ENCODE measurements at regions not wholly inside any gene's neighbourhood (a gene's known extent, or its start where the extent isn't known, plus 50 kb on each side); places are given as distances from the start of the nearest gene placed in this dataset.

- H3K4me3 Mint-ChIP-seq: peak overlapping the region; percentile 67 to 93
- Histone ChIP-seq H3K4me2 (replicated peaks; ENCODE audit: extremely low read depth, low read length, poor library complexity, severe bottlenecking) (peak overlapping the region; percentile 88), H3K27me3 (ENCODE audit: control insufficient read depth in 2 of 2, insufficient read depth in 2 of 2, low read length in 2 of 2) (no peaks in the 10 kb centered on the region), H2AFZ (ENCODE audit: insufficient read depth, low read depth, low read length, poor library complexity, severe bottlenecking) (peak overlapping the region; percentile 43), H3K27ac (ENCODE audit: low read depth in 1 of 2, low read length in 2 of 2) (peak overlapping the region in 1 of 2 donors; percentile 87), H3K9ac (ENCODE audit: insufficient read depth, low read length, poor library complexity, severe bottlenecking) (peak overlapping the region; percentile 23), H3K9me3 (replicated peaks in 1 of 2; ENCODE audit: control insufficient read depth in 1 of 2, insufficient read depth in 1 of 2, low read length in 2 of 2) (no peaks in the 10 kb centered on the region), H3K36me3 (replicated peaks in 1 of 2; ENCODE audit: control insufficient read depth in 1 of 2, insufficient read depth in 2 of 2, low read length in 2 of 2) (no peaks in the 10 kb centered on the region), H3K4me3 (replicated peaks in 1 of 3; ENCODE audit: low read depth in 2 of 3, low read length in 3 of 3) (peak overlapping the region; percentile 44 to 74 (median 73)), H3K79me2 (ENCODE audit: insufficient read depth, low read length) (peaks cover 97% of the 10 kb centered on the region), H3K4me1 (ENCODE audit: control insufficient read depth in 1 of 2, insufficient read depth in 2 of 2, low read length in 2 of 2) (peaks cover 54 to 84% of the 10 kb centered on the region in 2 donors), H4K20me1 (ENCODE audit: insufficient read depth, low read length) (no peaks in the 10 kb centered on the region)
- intact Hi-C loops (cut with micrococcal nuclease): loop anchor here in 1 of 2 donors (5.0 kb wide), 1 partner anchor 68 kb away; the partner anchor contains the start of gene MBNL1
- TF ChIP-seq, protein P1, sequence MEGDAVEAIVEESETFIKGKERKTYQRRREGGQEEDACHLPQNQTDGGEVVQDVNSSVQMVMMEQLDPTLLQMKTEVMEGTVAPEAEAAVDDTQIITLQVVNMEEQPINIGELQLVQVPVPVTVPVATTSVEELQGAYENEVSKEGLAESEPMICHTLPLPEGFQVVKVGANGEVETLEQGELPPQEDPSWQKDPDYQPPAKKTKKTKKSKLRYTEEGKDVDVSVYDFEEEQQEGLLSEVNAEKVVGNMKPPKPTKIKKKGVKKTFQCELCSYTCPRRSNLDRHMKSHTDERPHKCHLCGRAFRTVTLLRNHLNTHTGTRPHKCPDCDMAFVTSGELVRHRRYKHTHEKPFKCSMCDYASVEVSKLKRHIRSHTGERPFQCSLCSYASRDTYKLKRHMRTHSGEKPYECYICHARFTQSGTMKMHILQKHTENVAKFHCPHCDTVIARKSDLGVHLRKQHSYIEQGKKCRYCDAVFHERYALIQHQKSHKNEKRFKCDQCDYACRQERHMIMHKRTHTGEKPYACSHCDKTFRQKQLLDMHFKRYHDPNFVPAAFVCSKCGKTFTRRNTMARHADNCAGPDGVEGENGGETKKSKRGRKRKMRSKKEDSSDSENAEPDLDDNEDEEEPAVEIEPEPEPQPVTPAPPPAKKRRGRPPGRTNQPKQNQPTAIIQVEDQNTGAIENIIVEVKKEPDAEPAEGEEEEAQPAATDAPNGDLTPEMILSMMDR (IDR thresholded peaks at IDR 0.05): no peak
- peaks cover 0 to 2% (median 0%) of the 10 kb centered on the region in 7 donors for H3K9me3 Mint-ChIP-seq
- H3K36me3 Mint-ChIP-seq: peaks cover 3 to 6% of the 10 kb centered on the region in 2 donors
- peaks cover 63% of the 10 kb centered on the region for H3K4me1 Mint-ChIP-seq
- WGBS (ENCODE audit: insufficient coverage): no CpG with 5 or more reads among the region's 3 CpGs
- no peaks in the 10 kb centered on the region for H3K27me3 Mint-ChIP-seq (ENCODE audit: low read depth in 3 of 3)
- no peak for DNase-seq
- peak overlapping the region; percentile 94 to 98 (median 97) for H3K27ac Mint-ChIP-seq
Measured at GRCh38 chr3:152199102-152199840, 69.5 kb upstream of the MBNL1 start.

GRCh38 chr3:152200476-152201420 is 68.0 kb upstream of the MBNL1 start:
- Histone ChIP-seq H3K27ac (ENCODE audit: low read depth in 1 of 2, low read length in 2 of 2) (peak overlapping the region in 1 of 2 donors; percentile 87), H3K36me3 (replicated peaks in 1 of 2; ENCODE audit: control insufficient read depth in 1 of 2, insufficient read depth in 2 of 2, low read length in 2 of 2) (no peaks in the 10 kb centered on the region), H3K4me3 (replicated peaks in 1 of 3; ENCODE audit: low read depth in 2 of 3, low read length in 3 of 3) (peak overlapping the region; percentile 44 to 74 (median 73)), H3K4me1 (ENCODE audit: control insufficient read depth in 1 of 2, insufficient read depth in 2 of 2, low read length in 2 of 2) (peaks cover 47 to 76% of the 10 kb centered on the region in 2 donors), H4K20me1 (ENCODE audit: insufficient read depth, low read length) (no peaks in the 10 kb centered on the region), H3K9ac (ENCODE audit: insufficient read depth, low read length, poor library complexity, severe bottlenecking) (peak overlapping the region; percentile 50), H3K4me2 (replicated peaks; ENCODE audit: extremely low read depth, low read length, poor library complexity, severe bottlenecking) (peak overlapping the region; percentile 88), H3K79me2 (ENCODE audit: insufficient read depth, low read length) (peaks cover 95% of the 10 kb centered on the region), H2AFZ (ENCODE audit: insufficient read depth, low read depth, low read length, poor library complexity, severe bottlenecking) (peak overlapping the region; percentile 45), H3K27me3 (ENCODE audit: control insufficient read depth in 2 of 2, insufficient read depth in 2 of 2, low read length in 2 of 2) (no peaks in the 10 kb centered on the region), H3K9me3 (replicated peaks in 1 of 2; ENCODE audit: control insufficient read depth in 1 of 2, insufficient read depth in 1 of 2, low read length in 2 of 2) (no peaks in the 10 kb centered on the region)
- intact Hi-C loops (cut with micrococcal nuclease): no loop called here
- Mint-ChIP-seq H3K27me3 (ENCODE audit: low read depth in 3 of 3) (no peaks in the 10 kb centered on the region), H3K9me3 (peaks cover 0 to 2% (median 0%) of the 10 kb centered on the region in 7 donors), H3K4me1 (peaks cover 55% of the 10 kb centered on the region), H3K36me3 (peaks cover 0 to 8% of the 10 kb centered on the region in 2 donors), H3K4me3 (peak overlapping the region; percentile 77 to 93), H3K27ac (peak overlapping the region; percentile 84 to 98 (median 96))
- TF ChIP-seq, protein P1 (IDR thresholded peaks at IDR 0.05): no peak
- no CpG with 5 or more reads among the region's 3 CpGs for WGBS (ENCODE audit: insufficient coverage)
- DNase-seq: peak in 1 of 3 donors; percentile 35

Measured in CD14-positive monocyte (primary cell).